ENCODE measurements at regions not wholly inside any gene's neighbourhood (a gene's known extent, or its start where the extent isn't known, plus 50 kb on each side); places are given as distances from the start of the nearest gene placed in this dataset.

DNA sequence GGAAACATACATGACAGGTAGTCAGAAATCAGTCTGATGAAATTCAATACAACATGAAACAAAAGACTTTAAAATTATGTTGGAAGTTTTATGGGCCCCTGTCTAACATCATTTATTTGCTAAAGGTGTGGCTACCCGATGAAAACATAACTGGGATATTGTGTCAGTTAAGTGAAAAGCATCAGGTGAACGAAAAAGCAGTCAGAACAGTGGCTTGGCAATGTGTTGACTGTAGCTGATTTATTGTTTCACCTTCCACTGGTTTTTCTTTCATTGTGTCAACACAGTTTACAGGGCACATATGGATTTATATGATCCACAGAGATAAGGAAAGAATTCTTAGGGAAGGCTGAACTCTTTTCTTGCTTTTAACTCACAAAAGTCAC lies 429.6 kb upstream of the ZNF608 start:
- Histone ChIP-seq H3K79me2 (ENCODE audit: insufficient read depth, low read length) (no peaks in the 10 kb centered on the region), H3K4me1 (ENCODE audit: insufficient read depth, low read length) (no peaks in the 10 kb centered on the region), H3K9me3 (ENCODE audit: low read length) (peaks cover 13% of the 10 kb centered on the region), H3K4me3 (replicated peaks in 1 of 3; ENCODE audit: insufficient read depth in 1 of 3, low read depth in 2 of 3, low read length in 3 of 3) (no peak overlapping the region), H3K9ac (ENCODE audit: insufficient read depth, low read depth, low read length) (no peak overlapping the region), H4K20me1 (ENCODE audit: insufficient read depth, low read length) (no peaks in the 10 kb centered on the region), H2AFZ (ENCODE audit: low read length) (no peak overlapping the region), H3K36me3 (replicated peaks in 1 of 2; ENCODE audit: control insufficient read depth in 1 of 2, insufficient read depth in 2 of 2, low read length in 2 of 2) (no peaks in the 10 kb centered on the region), H3K27ac (ENCODE audit: extremely low read length, insufficient read depth, low read length) (no peak overlapping the region), H3K27me3 (ENCODE audit: control insufficient read depth in 1 of 2, insufficient read depth in 2 of 2, low read length in 2 of 2) (no peaks in the 10 kb centered on the region), H3K4me2 (ENCODE audit: low read depth, low read length) (no peak overlapping the region)
- TF ChIP-seq ZNF839 (CRISPR knock-in tag; IDR thresholded peaks at IDR 0.05; ENCODE audit: borderline replicate concordance) (no peak), ZNF468 (CRISPR knock-in tag; IDR thresholded peaks at IDR 0.05) (no peak), ZNF615 (CRISPR knock-in tag; IDR thresholded peaks at IDR 0.05; ENCODE audit: borderline replicate concordance) (no peak), PRPF4 (IDR thresholded peaks at IDR 0.05; ENCODE audit: low read depth, low read length, poor library complexity, severe bottlenecking) (no peak), U2AF2 (IDR thresholded peaks at IDR 0.05; ENCODE audit: low read depth, low read length) (no peak), ARNT (IDR thresholded peaks at IDR 0.05) (no peak), EZH2 (conservative IDR thresholded peaks at IDR 0.05; ENCODE audit: low read depth, low read length) (no peak)
- TF ChIP-seq, protein P1, sequence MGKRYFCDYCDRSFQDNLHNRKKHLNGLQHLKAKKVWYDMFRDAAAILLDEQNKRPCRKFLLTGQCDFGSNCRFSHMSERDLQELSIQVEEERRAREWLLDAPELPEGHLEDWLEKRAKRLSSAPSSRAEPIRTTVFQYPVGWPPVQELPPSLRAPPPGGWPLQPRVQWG (CRISPR knock-in tag; IDR thresholded peaks at IDR 0.05; ENCODE audit: borderline replicate concordance, low read depth) = no peak
- TF ChIP-seq, protein P2, sequence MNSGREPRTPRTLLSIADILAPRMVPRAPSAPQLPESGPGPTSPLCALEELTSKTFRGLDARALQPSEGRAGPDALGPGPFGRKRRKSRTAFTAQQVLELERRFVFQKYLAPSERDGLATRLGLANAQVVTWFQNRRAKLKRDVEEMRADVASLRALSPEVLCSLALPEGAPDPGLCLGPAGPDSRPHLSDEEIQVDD (CRISPR knock-in tag; IDR thresholded peaks at IDR 0.05; ENCODE audit: borderline replicate concordance) = no peak
- TF ChIP-seq, protein P3, sequence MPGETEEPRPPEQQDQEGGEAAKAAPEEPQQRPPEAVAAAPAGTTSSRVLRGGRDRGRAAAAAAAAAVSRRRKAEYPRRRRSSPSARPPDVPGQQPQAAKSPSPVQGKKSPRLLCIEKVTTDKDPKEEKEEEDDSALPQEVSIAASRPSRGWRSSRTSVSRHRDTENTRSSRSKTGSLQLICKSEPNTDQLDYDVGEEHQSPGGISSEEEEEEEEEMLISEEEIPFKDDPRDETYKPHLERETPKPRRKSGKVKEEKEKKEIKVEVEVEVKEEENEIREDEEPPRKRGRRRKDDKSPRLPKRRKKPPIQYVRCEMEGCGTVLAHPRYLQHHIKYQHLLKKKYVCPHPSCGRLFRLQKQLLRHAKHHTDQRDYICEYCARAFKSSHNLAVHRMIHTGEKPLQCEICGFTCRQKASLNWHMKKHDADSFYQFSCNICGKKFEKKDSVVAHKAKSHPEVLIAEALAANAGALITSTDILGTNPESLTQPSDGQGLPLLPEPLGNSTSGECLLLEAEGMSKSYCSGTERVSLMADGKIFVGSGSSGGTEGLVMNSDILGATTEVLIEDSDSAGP (CRISPR knock-in tag; IDR thresholded peaks at IDR 0.05; ENCODE audit: borderline replicate concordance) = no peak
- TF ChIP-seq, protein P4, sequence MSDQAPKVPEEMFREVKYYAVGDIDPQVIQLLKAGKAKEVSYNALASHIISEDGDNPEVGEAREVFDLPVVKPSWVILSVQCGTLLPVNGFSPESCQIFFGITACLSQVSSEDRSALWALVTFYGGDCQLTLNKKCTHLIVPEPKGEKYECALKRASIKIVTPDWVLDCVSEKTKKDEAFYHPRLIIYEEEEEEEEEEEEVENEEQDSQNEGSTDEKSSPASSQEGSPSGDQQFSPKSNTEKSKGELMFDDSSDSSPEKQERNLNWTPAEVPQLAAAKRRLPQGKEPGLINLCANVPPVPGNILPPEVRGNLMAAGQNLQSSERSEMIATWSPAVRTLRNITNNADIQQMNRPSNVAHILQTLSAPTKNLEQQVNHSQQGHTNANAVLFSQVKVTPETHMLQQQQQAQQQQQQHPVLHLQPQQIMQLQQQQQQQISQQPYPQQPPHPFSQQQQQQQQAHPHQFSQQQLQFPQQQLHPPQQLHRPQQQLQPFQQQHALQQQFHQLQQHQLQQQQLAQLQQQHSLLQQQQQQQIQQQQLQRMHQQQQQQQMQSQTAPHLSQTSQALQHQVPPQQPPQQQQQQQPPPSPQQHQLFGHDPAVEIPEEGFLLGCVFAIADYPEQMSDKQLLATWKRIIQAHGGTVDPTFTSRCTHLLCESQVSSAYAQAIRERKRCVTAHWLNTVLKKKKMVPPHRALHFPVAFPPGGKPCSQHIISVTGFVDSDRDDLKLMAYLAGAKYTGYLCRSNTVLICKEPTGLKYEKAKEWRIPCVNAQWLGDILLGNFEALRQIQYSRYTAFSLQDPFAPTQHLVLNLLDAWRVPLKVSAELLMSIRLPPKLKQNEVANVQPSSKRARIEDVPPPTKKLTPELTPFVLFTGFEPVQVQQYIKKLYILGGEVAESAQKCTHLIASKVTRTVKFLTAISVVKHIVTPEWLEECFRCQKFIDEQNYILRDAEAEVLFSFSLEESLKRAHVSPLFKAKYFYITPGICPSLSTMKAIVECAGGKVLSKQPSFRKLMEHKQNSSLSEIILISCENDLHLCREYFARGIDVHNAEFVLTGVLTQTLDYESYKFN (CRISPR knock-in tag; conservative IDR thresholded peaks at IDR 0.05) = no peak
- FAIRE-seq = no peak
- ATAC-seq = no peak
- no peak for DNase-seq (ENCODE audit: low spot score)
- intact Hi-C loops (cut with micrococcal nuclease; ENCODE audit: unreplicated experiment) (no loop called here), in situ Hi-C loops (cut with HindIII; ENCODE audit: extremely low pct_ligation_motif_present, low pct_unique_long_range_greater_than_20kb) (no loop called here)
- 2% methylated on average over 2 of the region's 2 CpGs for WGBS (ENCODE audit: low lambda C conversion rate)
- ChIA-PET POLR2A (no interaction called here), CTCF (ENCODE audit: low intra/inter-chr PET ratio, low total read pairs) (no interaction called here)
- BruUV-seq (replicated peaks) = no TSS peak

All from HepG2 (cell line).